Neutrophil (primary cell): ENCODE measurements at regions not wholly inside any gene's neighbourhood (a gene's known extent, or its start where the extent isn't known, plus 50 kb on each side); places are given as distances from the start of the nearest gene placed in this dataset.

Experiments used
- H3K27ac ChIP-seq: fragments of 200-600 bp; sonication (generic); 2 replicates; pipeline ENCODE4 v1.5.1; 2016; ENCODE audit warnings: mild to moderate bottlenecking, moderate library complexity
- H3K27me3 ChIP-seq: fragments of 200-600 bp; sonication (generic); 2 replicates; pipeline ENCODE4 v1.6.0; 2016; ENCODE audit warnings: mild to moderate bottlenecking
- H3K36me3 ChIP-seq: fragments of 200-600 bp; sonication (generic); 2 replicates; pipeline ENCODE4 v1.5.1; 2017
- H3K4me1 ChIP-seq, 2 experiments: fragments of 200-600 bp in 1 of 2; sonication (generic) in 1 of 2; 1 replicate in 1 of 2; 2 replicates in 1 of 2; pipeline versions ENCODE4 v1.5.1 to v1.6.1; 2013 to 2016; ENCODE audit warnings: low read depth in 1 of 2, low read length in 1 of 2, mild to moderate bottlenecking in 1 of 2, moderate library complexity in 1 of 2; ENCODE audit not compliant: control insufficient read depth in 1 of 2, insufficient read depth in 1 of 2
- H3K4me3 ChIP-seq, 2 experiments: fragments of 200-600 bp in 1 of 2; sonication (generic) in 1 of 2; 1 replicate in 1 of 2; 2 replicates in 1 of 2; pipeline ENCODE4 v1.5.1; 2013 to 2016; ENCODE audit warnings: low read depth in 1 of 2, low read length in 1 of 2, mild to moderate bottlenecking in 1 of 2, moderate library complexity in 1 of 2
- H3K9me3 ChIP-seq: fragments of 200-600 bp; sonication (generic); 2 replicates; pipeline ENCODE4 v1.5.1; 2016
- TF ChIP-seq, protein P1 (sequence below): fragments of 200-600 bp; sonication (generic); IDR thresholded peaks from 2 replicates; pipeline ENCODE4 v1.5.1; 2016; ENCODE audit warnings: antibody characterized with exemption

DNA sequence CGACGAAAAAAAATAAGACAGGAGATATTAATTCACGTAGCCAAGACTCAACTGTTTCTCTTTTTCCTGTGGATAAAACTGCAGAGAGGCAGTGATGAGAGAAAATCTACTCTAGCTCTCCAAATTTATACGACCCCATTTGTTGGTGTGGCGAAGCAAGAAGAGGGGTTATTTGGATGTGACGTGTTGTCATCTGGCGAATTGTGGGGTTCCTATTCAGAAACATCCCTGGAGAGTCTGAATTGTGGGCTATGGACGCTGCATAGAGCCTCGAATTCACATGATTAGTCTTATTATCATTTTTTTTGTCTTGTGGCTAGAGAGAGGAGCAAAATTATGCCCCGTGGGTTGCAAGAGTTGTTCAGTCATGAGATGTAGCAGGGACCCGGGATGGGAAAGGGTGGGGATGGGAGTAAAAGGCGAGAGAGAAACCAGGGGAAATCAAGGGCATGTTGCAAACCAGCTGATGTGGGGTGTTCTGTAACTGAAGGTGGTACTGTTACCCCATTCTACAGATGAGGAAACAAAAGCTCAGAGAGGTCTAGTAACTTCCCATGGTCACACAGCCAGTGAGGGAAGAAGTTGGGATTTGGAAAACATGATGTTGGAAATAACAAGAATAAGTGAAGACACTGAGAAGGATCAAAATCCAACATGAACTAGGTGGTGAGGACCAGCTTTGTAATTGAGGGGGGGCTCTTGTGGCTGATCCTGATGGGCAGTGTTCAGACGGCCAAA is 69.2 kb upstream of the SFMBT2 start:
- Histone ChIP-seq H3K4me3 (no peak overlapping the region), H3K27me3 (peaks cover 14% of the 10 kb centered on the region), H3K27ac (peak overlapping the region; percentile 67), H3K9me3 (no peaks in the 10 kb centered on the region), H3K36me3 (no peaks in the 10 kb centered on the region), H3K4me1 (peaks cover 32 to 36% of the 10 kb centered on the region in 2 experiments)
- TF ChIP-seq, protein P1, sequence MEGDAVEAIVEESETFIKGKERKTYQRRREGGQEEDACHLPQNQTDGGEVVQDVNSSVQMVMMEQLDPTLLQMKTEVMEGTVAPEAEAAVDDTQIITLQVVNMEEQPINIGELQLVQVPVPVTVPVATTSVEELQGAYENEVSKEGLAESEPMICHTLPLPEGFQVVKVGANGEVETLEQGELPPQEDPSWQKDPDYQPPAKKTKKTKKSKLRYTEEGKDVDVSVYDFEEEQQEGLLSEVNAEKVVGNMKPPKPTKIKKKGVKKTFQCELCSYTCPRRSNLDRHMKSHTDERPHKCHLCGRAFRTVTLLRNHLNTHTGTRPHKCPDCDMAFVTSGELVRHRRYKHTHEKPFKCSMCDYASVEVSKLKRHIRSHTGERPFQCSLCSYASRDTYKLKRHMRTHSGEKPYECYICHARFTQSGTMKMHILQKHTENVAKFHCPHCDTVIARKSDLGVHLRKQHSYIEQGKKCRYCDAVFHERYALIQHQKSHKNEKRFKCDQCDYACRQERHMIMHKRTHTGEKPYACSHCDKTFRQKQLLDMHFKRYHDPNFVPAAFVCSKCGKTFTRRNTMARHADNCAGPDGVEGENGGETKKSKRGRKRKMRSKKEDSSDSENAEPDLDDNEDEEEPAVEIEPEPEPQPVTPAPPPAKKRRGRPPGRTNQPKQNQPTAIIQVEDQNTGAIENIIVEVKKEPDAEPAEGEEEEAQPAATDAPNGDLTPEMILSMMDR, result no peak

GRCh38 chr10:7478727-7479457 is 68.1 kb upstream of the SFMBT2 start:
- H3K27me3 ChIP-seq, result peaks cover 21% of the 10 kb centered on the region
- H3K4me1 ChIP-seq, result peaks cover 21 to 27% of the 10 kb centered on the region in 2 experiments
- H3K4me3 ChIP-seq, result no peak overlapping the region
- H3K9me3 ChIP-seq, result no peaks in the 10 kb centered on the region
- H3K36me3 ChIP-seq, result no peaks in the 10 kb centered on the region
- TF ChIP-seq, protein P1, result no peak
- H3K27ac ChIP-seq, result no peak overlapping the region

GRCh38 chr10:7477538-7478334 is 66.9 kb upstream of the SFMBT2 start:
- TF ChIP-seq, protein P1, result no peak
- H3K4me1 ChIP-seq, result peaks cover 18 to 20% of the 10 kb centered on the region in 2 experiments
- H3K4me3 ChIP-seq, result no peak overlapping the region
- H3K9me3 ChIP-seq, result no peaks in the 10 kb centered on the region
- peaks cover 21% of the 10 kb centered on the region for H3K27me3 ChIP-seq
- H3K36me3 ChIP-seq, result no peaks in the 10 kb centered on the region
- no peak overlapping the region for H3K27ac ChIP-seq

DNA sequence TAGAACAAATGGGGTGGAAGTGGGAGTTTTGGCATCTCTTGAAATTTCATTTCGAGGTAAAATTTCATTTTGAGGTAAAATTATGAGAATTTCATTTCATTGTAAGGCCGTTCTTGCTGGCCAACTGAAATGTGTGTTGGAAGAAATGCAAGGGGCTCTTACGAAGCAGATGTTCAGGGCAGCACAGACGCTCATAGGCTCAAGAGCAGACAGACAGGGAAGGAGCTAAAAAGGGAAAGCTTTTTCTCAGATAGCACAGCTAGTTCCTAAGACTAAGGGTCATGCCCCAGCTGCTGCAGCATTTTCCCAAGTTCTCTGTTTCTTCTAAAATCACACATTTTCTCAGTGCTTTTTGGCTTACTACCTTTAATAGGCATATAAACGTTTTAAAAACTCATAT is 65.1 kb upstream of the SFMBT2 start:
- H3K36me3 ChIP-seq, result no peaks in the 10 kb centered on the region
- TF ChIP-seq, protein P1, result no peak
- H3K27me3 ChIP-seq, result peaks cover 26% of the 10 kb centered on the region
- no peak overlapping the region for H3K27ac ChIP-seq
- H3K9me3 ChIP-seq, result no peaks in the 10 kb centered on the region
- H3K4me1 ChIP-seq, result peaks cover 16% of the 10 kb centered on the region in 2 experiments
- no peak overlapping the region for H3K4me3 ChIP-seq

DNA sequence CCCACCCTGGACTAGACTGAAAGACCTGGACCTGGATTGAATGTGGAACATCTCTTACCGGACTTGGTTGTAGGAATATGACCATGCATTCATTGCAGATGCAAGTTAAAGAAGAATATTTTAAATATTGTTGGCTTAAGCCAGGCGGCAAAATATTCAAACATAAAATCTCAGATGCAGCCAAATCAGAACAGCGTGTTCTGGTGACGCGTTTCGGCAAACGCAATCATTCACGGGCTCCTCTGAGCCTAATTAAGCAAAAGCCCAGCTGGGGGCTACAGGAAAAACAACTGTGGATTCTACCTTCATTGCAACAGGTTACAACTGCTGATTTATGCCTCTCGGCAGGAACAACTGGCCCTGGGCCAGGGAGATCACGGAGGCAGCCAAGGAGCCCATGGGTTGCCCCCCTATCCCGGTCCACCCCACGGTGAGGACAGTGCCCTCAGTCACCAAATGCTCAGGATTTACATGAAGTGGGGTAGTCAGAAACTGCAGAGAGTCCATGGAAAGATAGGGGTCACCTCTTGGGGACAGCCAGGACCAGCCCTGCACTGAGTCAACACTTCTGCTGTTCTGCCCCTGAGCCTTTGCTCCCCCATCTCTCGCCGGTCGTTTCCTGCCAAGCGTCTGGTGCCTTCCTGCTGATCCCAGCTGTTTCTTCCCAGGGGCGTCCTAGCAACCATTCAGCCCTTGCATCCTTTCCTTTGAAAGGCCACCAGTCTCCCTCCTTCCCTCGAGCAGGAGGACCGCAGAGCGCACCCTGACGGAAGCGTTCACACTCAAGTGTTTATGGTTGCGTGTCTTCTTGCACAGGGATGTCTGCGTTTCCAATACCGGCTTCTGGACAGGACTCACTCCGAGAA is 64.4 kb upstream of the SFMBT2 start:
- Histone ChIP-seq H3K4me1 (peaks cover 9% of the 10 kb centered on the region in 2 experiments), H3K27ac (no peak overlapping the region)
- TF ChIP-seq, protein P1, result no peak

More for the DNA sequence above, 64.4 kb upstream of the SFMBT2 start:
- Histone ChIP-seq H3K27me3 (peaks cover 28% of the 10 kb centered on the region), H3K9me3 (no peaks in the 10 kb centered on the region), H3K4me3 (no peak overlapping the region), H3K36me3 (no peaks in the 10 kb centered on the region)
